ENCODE measurements at regions not wholly inside any gene's neighbourhood (a gene's known extent, or its start where the extent isn't known, plus 50 kb on each side); places are given as distances from the start of the nearest gene placed in this dataset.
"Not testable (repeated sequence)": the region's sequence is repeated elsewhere in the genome, so short reads cannot be mapped to it uniquely, and the experiment has no call there.

- no peak for TF ChIP-seq CTCF (IDR thresholded peaks at IDR 0.05; ENCODE audit: partially characterized antibody, unreplicated experiment)
- H3K36me3 Mint-ChIP-seq (ENCODE audit: unreplicated experiment) = peaks cover 4% of the 10 kb centered on the region
- peaks cover 2% of the 10 kb centered on the region for H3K9me3 Mint-ChIP-seq (ENCODE audit: unreplicated experiment)
- no peak overlapping the region for H3K4me3 Mint-ChIP-seq (ENCODE audit: unreplicated experiment)
- no peak overlapping the region for H3K27ac Mint-ChIP-seq (ENCODE audit: unreplicated experiment)
- no peak for DNase-seq
- peaks cover 5% of the 10 kb centered on the region for H3K4me1 Mint-ChIP-seq (ENCODE audit: low read depth, unreplicated experiment)
- H3K27me3 Mint-ChIP-seq (ENCODE audit: unreplicated experiment) = no peaks in the 10 kb centered on the region
These were observed 837.4 kb downstream of the TRIML1 start for GRCh38 chr4:188976644-188977115.

GRCh38 chr4:188977232-188977631 lies 838.0 kb downstream of the TRIML1 start:
- H3K4me1 Mint-ChIP-seq (ENCODE audit: low read depth, unreplicated experiment); DNase-seq; H3K36me3 Mint-ChIP-seq (ENCODE audit: unreplicated experiment); H3K27ac Mint-ChIP-seq (ENCODE audit: unreplicated experiment); H3K27me3 Mint-ChIP-seq (ENCODE audit: unreplicated experiment); H3K9me3 Mint-ChIP-seq (ENCODE audit: unreplicated experiment); H3K4me3 Mint-ChIP-seq (ENCODE audit: unreplicated experiment): not testable (repeated sequence)

GRCh38 chr4:188984518-188984917 lies 845.3 kb downstream of the TRIML1 start:
- Mint-ChIP-seq H3K36me3 (ENCODE audit: unreplicated experiment) (no peaks in the 10 kb centered on the region), H3K4me1 (ENCODE audit: low read depth, unreplicated experiment) (no peaks in the 10 kb centered on the region), H3K27ac (ENCODE audit: unreplicated experiment) (no peak overlapping the region), H3K9me3 (ENCODE audit: unreplicated experiment) (no peaks in the 10 kb centered on the region), H3K27me3 (ENCODE audit: unreplicated experiment) (no peaks in the 10 kb centered on the region), H3K4me3 (ENCODE audit: unreplicated experiment) (no peak overlapping the region)
- TF ChIP-seq CTCF (IDR thresholded peaks at IDR 0.05; ENCODE audit: partially characterized antibody, unreplicated experiment) = no peak
- no peak for DNase-seq

- H3K27me3 Mint-ChIP-seq (ENCODE audit: unreplicated experiment) = no peaks in the 10 kb centered on the region
- TF ChIP-seq CTCF (IDR thresholded peaks at IDR 0.05; ENCODE audit: partially characterized antibody, unreplicated experiment) = no peak
- no peaks in the 10 kb centered on the region for H3K4me1 Mint-ChIP-seq (ENCODE audit: low read depth, unreplicated experiment)
- H3K27ac Mint-ChIP-seq (ENCODE audit: unreplicated experiment) = no peak overlapping the region
- no peak overlapping the region for H3K4me3 Mint-ChIP-seq (ENCODE audit: unreplicated experiment)
- DNase-seq = no peak
- H3K9me3 Mint-ChIP-seq (ENCODE audit: unreplicated experiment) = no peaks in the 10 kb centered on the region
- H3K36me3 Mint-ChIP-seq (ENCODE audit: unreplicated experiment) = no peaks in the 10 kb centered on the region
These were observed 847.0 kb downstream of the TRIML1 start for GRCh38 chr4:188986271-188986689.

GRCh38 chr4:188987011-188987410 lies 847.8 kb downstream of the TRIML1 start:
- no peaks in the 10 kb centered on the region for H3K36me3 Mint-ChIP-seq (ENCODE audit: unreplicated experiment)
- H3K9me3 Mint-ChIP-seq (ENCODE audit: unreplicated experiment) = no peaks in the 10 kb centered on the region
- H3K27me3 Mint-ChIP-seq (ENCODE audit: unreplicated experiment) = no peaks in the 10 kb centered on the region
- DNase-seq = no peak
- no peak overlapping the region for H3K4me3 Mint-ChIP-seq (ENCODE audit: unreplicated experiment)
- TF ChIP-seq CTCF (IDR thresholded peaks at IDR 0.05; ENCODE audit: partially characterized antibody, unreplicated experiment) = no peak
- no peak overlapping the region for H3K27ac Mint-ChIP-seq (ENCODE audit: unreplicated experiment)
- no peaks in the 10 kb centered on the region for H3K4me1 Mint-ChIP-seq (ENCODE audit: low read depth, unreplicated experiment)

GRCh38 chr4:188988131-188988530 lies 848.9 kb downstream of the TRIML1 start:
- Mint-ChIP-seq H3K27me3 (ENCODE audit: unreplicated experiment) (no peaks in the 10 kb centered on the region), H3K9me3 (ENCODE audit: unreplicated experiment) (no peaks in the 10 kb centered on the region), H3K4me1 (ENCODE audit: low read depth, unreplicated experiment) (no peaks in the 10 kb centered on the region), H3K4me3 (ENCODE audit: unreplicated experiment) (no peak overlapping the region), H3K36me3 (ENCODE audit: unreplicated experiment) (no peaks in the 10 kb centered on the region), H3K27ac (ENCODE audit: unreplicated experiment) (no peak overlapping the region)
- no peak for DNase-seq
- TF ChIP-seq CTCF (IDR thresholded peaks at IDR 0.05; ENCODE audit: partially characterized antibody, unreplicated experiment) = no peak

Measured in glutamatergic neuron (in vitro differentiated cells).